Muscle layer of duodenum (tissue), 2 donors: ENCODE measurements at regions not wholly inside any gene's neighbourhood (a gene's known extent, or its start where the extent isn't known, plus 50 kb on each side); places are given as distances from the start of the nearest gene placed in this dataset.

Experiments
- H3K27ac ChIP-seq: one replicate; pipeline ENCODE4 v1.7.0; 2013; ENCODE audit warnings: mild to moderate bottlenecking, low read length
- H3K27me3 ChIP-seq: one replicate; pipeline ENCODE4 v1.7.0; 2013; ENCODE audit warnings: low read depth, mild to moderate bottlenecking, control low read depth, low read length
- H3K36me3 ChIP-seq, 2 donors: one replicate each; pipeline ENCODE4 v1.7.0; 2013; ENCODE audit warnings: low read length in 2 of 2, control low read depth in 1 of 2, mild to moderate bottlenecking in 1 of 2; ENCODE audit not compliant: insufficient read depth in 2 of 2, control insufficient read depth in 1 of 2
- H3K4me1 ChIP-seq, 2 donors: one replicate each; pipeline ENCODE4 v1.7.0; 2013; ENCODE audit warnings: low read length in 2 of 2, mild to moderate bottlenecking in 2 of 2, control low read depth in 1 of 2, moderate library complexity in 1 of 2; ENCODE audit not compliant: insufficient read depth in 2 of 2, control insufficient read depth in 1 of 2
- H3K4me3 ChIP-seq, 2 donors: one replicate each; pipeline ENCODE4 v1.7.0; 2013; ENCODE audit warnings: low read length in 2 of 2, low read depth in 1 of 2, mild to moderate bottlenecking in 1 of 2
- H3K9me3 ChIP-seq, 2 donors: one replicate each; pipeline ENCODE4 v1.7.0; 2013; ENCODE audit warnings: low read length in 2 of 2, control low read depth in 1 of 2, mild to moderate bottlenecking in 1 of 2; ENCODE audit not compliant: control insufficient read depth in 1 of 2
- donor health status: healthy.

- no peak overlapping the region for H3K27ac ChIP-seq
- no peaks in the 10 kb centered on the region for H3K36me3 ChIP-seq
- no peaks in the 10 kb centered on the region for H3K27me3 ChIP-seq
- no peak overlapping the region for H3K4me3 ChIP-seq
- no peaks in the 10 kb centered on the region for H3K9me3 ChIP-seq
- no peaks in the 10 kb centered on the region for H3K4me1 ChIP-seq
These were observed 355.1 kb upstream of the MBL2 start for GRCh38 chr10:53127686-53128085.

GRCh38 chr10:53123311-53123710 lies 350.7 kb upstream of the MBL2 start:
- H3K36me3 ChIP-seq = no peaks in the 10 kb centered on the region
- H3K4me3 ChIP-seq = no peak overlapping the region
- no peaks in the 10 kb centered on the region for H3K4me1 ChIP-seq
- no peaks in the 10 kb centered on the region for H3K27me3 ChIP-seq
- H3K9me3 ChIP-seq = no peaks in the 10 kb centered on the region
- H3K27ac ChIP-seq = no peak overlapping the region

DNA sequence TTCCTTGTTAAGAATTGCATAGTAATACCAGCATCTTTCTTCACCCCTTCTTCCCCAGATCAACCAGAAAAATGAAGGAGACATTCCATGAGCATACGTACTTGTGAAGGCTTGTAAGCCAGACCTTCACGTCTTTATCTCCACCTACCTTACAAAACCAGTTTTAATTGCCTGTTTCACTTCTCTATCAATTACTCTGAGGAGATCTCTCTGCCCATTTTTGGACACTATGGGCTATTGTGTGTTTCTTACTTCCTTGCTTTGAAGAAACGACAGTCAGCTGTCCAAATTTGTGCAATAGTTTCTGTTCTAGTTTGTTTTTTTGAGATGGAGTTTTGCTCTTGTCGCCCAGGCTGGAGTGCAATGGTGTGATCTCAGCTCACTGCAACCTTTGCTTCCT lies 349.7 kb upstream of the MBL2 start:
- H3K36me3 ChIP-seq = no peaks in the 10 kb centered on the region
- H3K27ac ChIP-seq = no peak overlapping the region
- H3K4me1 ChIP-seq = no peaks in the 10 kb centered on the region
- H3K27me3 ChIP-seq = no peaks in the 10 kb centered on the region
- H3K9me3 ChIP-seq = no peaks in the 10 kb centered on the region
- no peak overlapping the region for H3K4me3 ChIP-seq

- no peak overlapping the region for H3K27ac ChIP-seq
- H3K36me3 ChIP-seq = no peaks in the 10 kb centered on the region
- H3K4me1 ChIP-seq = no peaks in the 10 kb centered on the region
- H3K9me3 ChIP-seq = peaks cover 0 to 5% of the 10 kb centered on the region in 2 donors
- no peak overlapping the region for H3K4me3 ChIP-seq
- no peaks in the 10 kb centered on the region for H3K27me3 ChIP-seq
These were observed 343.1 kb upstream of the MBL2 start for GRCh38 chr10:53115660-53116059.

DNA sequence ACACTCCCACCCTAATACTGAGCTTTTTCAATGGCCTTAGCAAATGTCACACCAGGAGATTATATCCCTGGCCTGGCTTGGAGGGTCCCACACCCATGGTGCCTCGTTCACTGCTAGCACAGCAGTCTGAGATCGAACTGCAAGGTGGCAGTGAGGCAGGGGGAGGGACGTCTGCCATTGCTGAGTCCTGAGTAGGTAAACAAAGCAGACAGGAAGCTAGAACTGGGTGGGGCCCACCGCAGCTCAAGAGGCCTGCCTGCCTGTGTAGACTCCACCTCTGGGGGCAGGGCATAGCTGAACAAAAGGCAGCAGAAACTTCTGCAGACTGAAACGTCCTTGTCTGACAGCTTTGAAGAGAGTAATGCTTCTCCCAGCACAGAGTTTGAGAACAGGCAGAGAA lies 338.9 kb upstream of the MBL2 start:
- Histone ChIP-seq H3K36me3 (no peaks in the 10 kb centered on the region), H3K4me3 (no peak overlapping the region), H3K27ac (no peak overlapping the region), H3K4me1 (no peaks in the 10 kb centered on the region), H3K9me3 (peaks cover 0 to 4% of the 10 kb centered on the region in 2 donors), H3K27me3 (no peaks in the 10 kb centered on the region)

GRCh38 chr10:53109320-53109719 lies 336.7 kb upstream of the MBL2 start:
- Histone ChIP-seq H3K4me3 (no peak overlapping the region), H3K9me3 (peaks cover 0 to 2% of the 10 kb centered on the region in 2 donors), H3K27ac (no peak overlapping the region), H3K4me1 (no peaks in the 10 kb centered on the region), H3K36me3 (no peaks in the 10 kb centered on the region), H3K27me3 (no peaks in the 10 kb centered on the region)

GRCh38 chr10:53108317-53108934 lies 335.8 kb upstream of the MBL2 start:
- Histone ChIP-seq H3K27me3 (no peaks in the 10 kb centered on the region), H3K27ac (no peak overlapping the region), H3K4me1 (no peaks in the 10 kb centered on the region), H3K36me3 (no peaks in the 10 kb centered on the region), H3K9me3 (peaks cover 4% of the 10 kb centered on the region in 2 donors), H3K4me3 (no peak overlapping the region)

GRCh38 chr10:53107711-53108110 lies 335.1 kb upstream of the MBL2 start:
- H3K36me3 ChIP-seq = no peaks in the 10 kb centered on the region
- no peak overlapping the region for H3K4me3 ChIP-seq
- peaks cover 4% of the 10 kb centered on the region in 2 donors for H3K9me3 ChIP-seq
- H3K27ac ChIP-seq = no peak overlapping the region
- no peaks in the 10 kb centered on the region for H3K27me3 ChIP-seq
- H3K4me1 ChIP-seq = no peaks in the 10 kb centered on the region

DNA sequence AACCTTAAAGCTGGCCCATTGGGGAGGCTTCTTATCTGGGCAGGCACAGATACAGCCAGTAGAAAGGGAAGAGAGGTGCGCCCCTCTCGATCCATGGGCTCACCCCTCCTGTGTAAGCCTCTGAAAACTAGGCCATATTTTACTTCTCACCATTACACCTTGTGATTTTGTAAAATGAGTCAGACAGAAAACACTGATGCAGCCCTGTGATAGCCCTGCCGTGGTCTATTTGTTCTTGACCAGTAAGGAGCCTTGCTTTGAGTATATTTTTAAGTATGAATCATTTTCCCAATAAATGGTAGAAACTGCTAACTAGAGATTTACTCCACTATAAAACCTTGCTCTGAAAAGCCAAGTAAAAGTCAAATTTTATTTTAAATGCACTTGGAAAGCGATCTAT lies 329.8 kb upstream of the MBL2 start:
- Histone ChIP-seq H3K36me3 (no peaks in the 10 kb centered on the region), H3K4me1 (no peaks in the 10 kb centered on the region), H3K9me3 (peaks cover 2 to 4% of the 10 kb centered on the region in 2 donors), H3K27ac (no peak overlapping the region), H3K27me3 (no peaks in the 10 kb centered on the region), H3K4me3 (no peak overlapping the region)

GRCh38 chr10:53093878-53094277 lies 321.3 kb upstream of the MBL2 start:
- no peaks in the 10 kb centered on the region for H3K36me3 ChIP-seq
- no peaks in the 10 kb centered on the region for H3K4me1 ChIP-seq
- H3K27ac ChIP-seq = no peak overlapping the region
- H3K9me3 ChIP-seq = no peaks in the 10 kb centered on the region
- H3K4me3 ChIP-seq = no peak overlapping the region
- no peaks in the 10 kb centered on the region for H3K27me3 ChIP-seq

DNA sequence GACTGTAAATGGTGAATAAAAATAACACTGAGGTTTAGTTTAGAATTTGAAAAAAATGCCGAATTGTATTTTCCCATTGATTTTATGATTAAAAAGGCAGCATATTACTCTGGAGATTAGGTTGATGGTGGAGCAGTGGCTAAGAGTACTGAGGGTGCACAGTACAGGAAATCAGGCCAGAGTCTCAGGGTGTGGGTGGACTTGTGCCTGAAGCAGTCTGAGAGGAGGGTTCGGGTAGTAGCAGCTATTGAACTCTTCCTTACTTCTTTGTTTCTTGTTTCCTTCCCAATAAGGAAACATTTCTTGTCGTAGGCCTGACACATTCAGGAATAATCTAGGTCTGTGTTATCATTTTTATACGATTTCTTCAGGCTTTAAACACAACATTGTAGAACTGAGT lies 319.0 kb upstream of the MBL2 start:
- Histone ChIP-seq H3K9me3 (peaks cover 0 to 3% of the 10 kb centered on the region in 2 donors), H3K27ac (no peak overlapping the region), H3K36me3 (no peaks in the 10 kb centered on the region), H3K4me3 (no peak overlapping the region), H3K4me1 (no peaks in the 10 kb centered on the region), H3K27me3 (no peaks in the 10 kb centered on the region)

- H3K27ac ChIP-seq = no peak overlapping the region
- peaks cover 0 to 10% of the 10 kb centered on the region in 2 donors for H3K9me3 ChIP-seq
- no peaks in the 10 kb centered on the region for H3K27me3 ChIP-seq
- no peaks in the 10 kb centered on the region for H3K4me1 ChIP-seq
- H3K36me3 ChIP-seq = no peaks in the 10 kb centered on the region
- H3K4me3 ChIP-seq = no peak overlapping the region
These were observed 316.4 kb upstream of the MBL2 start for GRCh38 chr10:53088961-53089360.
